SIG-M5 treated with dmso at 0.1 percent for 504 hours (cell line): ENCODE measurements at regions not wholly inside any gene's neighbourhood (a gene's known extent, or its start where the extent isn't known, plus 50 kb on each side); places are given as distances from the start of the nearest gene placed in this dataset.
"Not testable (repeated sequence)": the region's sequence is repeated elsewhere in the genome, so short reads cannot be mapped to it uniquely, and the experiment has no call there.

Source experiments
- DNase-seq: peaks from one replicate; lab custom pipeline; 2025; ENCODE audit not compliant: unreplicated experiment; lab: John Stamatoyannopoulos, UW

GRCh38 chr2:120642646-120643045, 93.0 kb upstream of the GLI2 start:
- DNase-seq: no peak

GRCh38 chr2:120646994-120647393, 88.7 kb upstream of the GLI2 start:
- no peak for DNase-seq

GRCh38 chr2:120647487-120647886, 88.2 kb upstream of the GLI2 start:
- no peak for DNase-seq

GRCh38 chr2:120649381-120649780, 86.3 kb upstream of the GLI2 start:
- not testable (repeated sequence) for DNase-seq

- no peak for DNase-seq
Measured at GRCh38 chr2:120650022-120650644, 85.5 kb upstream of the GLI2 start.

GRCh38 chr2:120651818-120652217, 83.8 kb upstream of the GLI2 start:
- DNase-seq: no peak

- DNase-seq: no peak
Measured at GRCh38 chr2:120653046-120653445, 82.6 kb upstream of the GLI2 start.

- no peak for DNase-seq
Measured at GRCh38 chr2:120653871-120654270, 81.8 kb upstream of the GLI2 start.

- DNase-seq: no peak
Measured at GRCh38 chr2:120654381-120655134, 81.1 kb upstream of the GLI2 start.

- DNase-seq: no peak
Measured at GRCh38 chr2:120656273-120656950, 79.3 kb upstream of the GLI2 start.

GRCh38 chr2:120658042-120658769, 77.5 kb upstream of the GLI2 start:
- DNase-seq: no peak

GRCh38 chr2:120658770-120659158, 76.9 kb upstream of the GLI2 start:
- DNase-seq: no peak

- no peak for DNase-seq
Measured at GRCh38 chr2:120659275-120659977, 76.2 kb upstream of the GLI2 start.

GRCh38 chr2:120660056-120660694, 75.5 kb upstream of the GLI2 start:
- no peak for DNase-seq

- DNase-seq: no peak
Measured at GRCh38 chr2:120660771-120661459, 74.8 kb upstream of the GLI2 start.

GRCh38 chr2:120661551-120661950, 74.1 kb upstream of the GLI2 start:
- DNase-seq: no peak

GRCh38 chr2:120662046-120662445, 73.6 kb upstream of the GLI2 start:
- DNase-seq: no peak

- no peak for DNase-seq
Measured at GRCh38 chr2:120662746-120663145, 72.9 kb upstream of the GLI2 start.

- no peak for DNase-seq
Measured at GRCh38 chr2:120666433-120666832, 69.2 kb upstream of the GLI2 start.

- no peak for DNase-seq
Measured at GRCh38 chr2:120667981-120668380, 67.7 kb upstream of the GLI2 start.
